CD4-positive, alpha-beta T cell (primary cell): ENCODE measurements at regions not wholly inside any gene's neighbourhood (a gene's known extent, or its start where the extent isn't known, plus 50 kb on each side); places are given as distances from the start of the nearest gene placed in this dataset.

ENCODE experiments used
- ATAC-seq: fragments of 200-7000 bp; cut with Tn5 transposase; one replicate; pipeline ENCODE4 v1.10.0; 2022; ENCODE audit warnings: mild to moderate bottlenecking; ENCODE audit not compliant: poor library complexity
- CTCF ChIA-PET: fragments of 350-600 bp; sonication (Branson Sonifier 250); formaldehyde crosslinking; loops from one replicate; lab custom pipeline; 2021; ENCODE audit warnings: antibody characterized with exemption, inconsistent platforms; lab: Charles Lee
- POLR2A ChIA-PET: fragments of 350-600 bp; sonication (Branson Sonifier 250); formaldehyde crosslinking; loops from one replicate; lab custom pipeline; 2021; ENCODE audit warnings: antibody characterized with exemption, inconsistent platforms; lab: Charles Lee
- DNase-seq, 14 experiments: peaks; one replicate each; pipeline ENCODE4 v3.0.0-alpha.2; 2013 to 2020; ENCODE audit warnings: mixed read lengths in 2 of 14
- H3K27ac ChIP-seq, 2 donors: one replicate each; pipeline versions ENCODE4 v1.5.1 to v1.7.0; 2013; ENCODE audit warnings: low read length in 2 of 2, low read depth in 1 of 2, mild to moderate bottlenecking in 1 of 2
- H3K27me3 ChIP-seq, 2 experiments: 1 replicate in 1 of 2; 2 replicates in 1 of 2; pipeline versions ENCODE4 v1.6.1 to v1.7.0; 2013; ENCODE audit warnings: low read length in 2 of 2, control low read depth in 1 of 2, mild to moderate bottlenecking in 1 of 2, moderate library complexity in 1 of 2; ENCODE audit not compliant: insufficient read depth in 2 of 2, control insufficient read depth in 1 of 2
- H3K36me3 ChIP-seq: one replicate; pipeline ENCODE4 v1.6.1; 2013; ENCODE audit warnings: low read length, control low read depth; ENCODE audit not compliant: insufficient read depth
- H3K4me1 ChIP-seq: one replicate; pipeline ENCODE4 v1.6.1; 2013; ENCODE audit warnings: low read length, control low read depth; ENCODE audit not compliant: insufficient read depth
- H3K4me3 ChIP-seq: one replicate; pipeline ENCODE4 v1.5.1; 2013; ENCODE audit warnings: mild to moderate bottlenecking, low read length, moderate library complexity
- H3K9me3 ChIP-seq, 2 experiments: 1 replicate in 1 of 2; 2 replicates in 1 of 2; pipeline versions ENCODE4 v1.6.1 to v1.7.0; 2013; ENCODE audit warnings: low read length in 2 of 2, mild to moderate bottlenecking in 2 of 2, control low read depth in 1 of 2, moderate library complexity in 1 of 2; ENCODE audit not compliant: control insufficient read depth in 1 of 2, insufficient read depth in 1 of 2
- H3K27ac Mint-ChIP-seq: one replicate; pipeline ENCODE4 v1.8.0; 2020; ENCODE audit warnings: mixed read lengths
- H3K27me3 Mint-ChIP-seq: one replicate; pipeline ENCODE4 v1.8.0; 2021; ENCODE audit warnings: mixed read lengths
- H3K36me3 Mint-ChIP-seq: one replicate; pipeline ENCODE4 v1.8.0; 2021; ENCODE audit warnings: low read depth, mixed read lengths
- H3K4me1 Mint-ChIP-seq: one replicate; pipeline ENCODE4 v1.8.0; 2021; ENCODE audit warnings: low read depth, mixed read lengths
- H3K4me3 Mint-ChIP-seq: one replicate; pipeline ENCODE4 v1.8.0; 2020; ENCODE audit warnings: mild to moderate bottlenecking, mixed read lengths
- H3K9me3 Mint-ChIP-seq: one replicate; pipeline ENCODE4 v1.8.0; 2020; ENCODE audit warnings: mixed read lengths
- CTCF ChIP-seq: fragments of 200-600 bp; IDR thresholded peaks from one replicate; pipeline ENCODE4 v1.8.0; 2022; ENCODE audit warnings: antibody characterized with exemption, mild to moderate bottlenecking
- intact Hi-C, 2 experiments: fragments of 100-400 bp; cut with DNase I in 1 of 2; cut with micrococcal nuclease in 1 of 2; formaldehyde crosslinking; loops; one replicate each; pipeline versions ENCODE4 v1.15.1 to v1.9.0; 2023 to 2025; cut with DNase I, micrococcal nuclease

GRCh38 chr6:80872951-80873308, 766.5 kb downstream of the BCKDHB start:
- no peak for TF ChIP-seq CTCF
- intact Hi-C loops = no loop called here
- CTCF ChIA-PET = no interaction called here
- no peaks in the 10 kb centered on the region for H3K27me3 Mint-ChIP-seq
- H3K36me3 Mint-ChIP-seq = no peaks in the 10 kb centered on the region
- no peak for ATAC-seq
- Histone ChIP-seq H3K4me1 (no peaks in the 10 kb centered on the region), H3K27ac (no peak overlapping the region), H3K27me3 (no peaks in the 10 kb centered on the region), H3K36me3 (no peaks in the 10 kb centered on the region), H3K4me3 (no peak overlapping the region), H3K9me3 (no peaks in the 10 kb centered on the region)
- H3K4me1 Mint-ChIP-seq = no peaks in the 10 kb centered on the region
- POLR2A ChIA-PET = no interaction called here
- no peak for DNase-seq
- H3K9me3 Mint-ChIP-seq = peaks cover 11% of the 10 kb centered on the region
- no peak overlapping the region for H3K4me3 Mint-ChIP-seq
- H3K27ac Mint-ChIP-seq = no peak overlapping the region

GRCh38 chr6:80872199-80872950, 765.9 kb downstream of the BCKDHB start:
- Histone ChIP-seq H3K4me3 (no peak overlapping the region), H3K9me3 (no peaks in the 10 kb centered on the region), H3K27me3 (no peaks in the 10 kb centered on the region), H3K27ac (no peak overlapping the region), H3K36me3 (no peaks in the 10 kb centered on the region), H3K4me1 (no peaks in the 10 kb centered on the region)
- intact Hi-C loops = no loop called here
- H3K27me3 Mint-ChIP-seq = no peaks in the 10 kb centered on the region
- H3K27ac Mint-ChIP-seq = no peak overlapping the region
- no peaks in the 10 kb centered on the region for H3K36me3 Mint-ChIP-seq
- TF ChIP-seq CTCF = no peak
- CTCF ChIA-PET = no interaction called here
- POLR2A ChIA-PET = no interaction called here
- DNase-seq = no peak
- H3K9me3 Mint-ChIP-seq = peaks cover 12% of the 10 kb centered on the region
- H3K4me3 Mint-ChIP-seq = no peak overlapping the region
- H3K4me1 Mint-ChIP-seq = no peaks in the 10 kb centered on the region
- ATAC-seq = no peak

DNA sequence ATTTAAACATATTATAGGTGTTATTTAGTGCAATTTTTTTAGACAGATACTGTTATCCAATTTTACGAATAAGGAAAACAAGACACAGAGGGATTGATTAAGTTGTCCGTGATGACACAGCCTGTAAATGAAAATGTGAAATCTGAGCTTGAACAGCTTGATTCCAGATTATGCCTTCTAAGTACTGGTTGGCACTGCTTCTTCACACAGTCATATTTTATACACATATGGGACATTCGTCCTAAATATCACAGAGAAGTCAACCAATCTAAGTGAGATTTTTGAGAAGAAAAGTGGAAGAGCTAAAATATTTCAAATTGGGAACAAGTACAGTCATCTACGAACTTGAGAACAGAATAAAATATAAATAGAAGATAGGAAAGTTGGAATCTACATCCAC, 756.3 kb downstream of the BCKDHB start:
- Mint-ChIP-seq H3K4me1 (no peaks in the 10 kb centered on the region), H3K27ac (no peak overlapping the region), H3K4me3 (no peak overlapping the region), H3K9me3 (peaks cover 15% of the 10 kb centered on the region), H3K36me3 (no peaks in the 10 kb centered on the region), H3K27me3 (no peaks in the 10 kb centered on the region)
- intact Hi-C loops = no loop called here
- ChIA-PET POLR2A (no interaction called here), CTCF (no interaction called here)
- TF ChIP-seq CTCF = no peak
- no peak overlapping the region for H3K27ac ChIP-seq
- no peaks in the 10 kb centered on the region for H3K4me1 ChIP-seq
- no peak overlapping the region for H3K4me3 ChIP-seq
- H3K36me3 ChIP-seq = no peaks in the 10 kb centered on the region
- no peak for DNase-seq
- no peak for ATAC-seq
- peaks cover 0 to 5% of the 10 kb centered on the region in 2 experiments for H3K9me3 ChIP-seq
- H3K27me3 ChIP-seq = no peaks in the 10 kb centered on the region
